Stimulated activated CD8-positive, alpha-beta memory T cell treated with anti-CD3 and anti-CD28 coated beads, Interleukin-7, amount 100 ng/mL, for 24 hours (primary cell): ENCODE measurements at regions not wholly inside any gene's neighbourhood (a gene's known extent, or its start where the extent isn't known, plus 50 kb on each side); places are given as distances from the start of the nearest gene placed in this dataset.

Experiments
- DNase-seq: peaks from one replicate; pipeline ENCODE4 v3.0.0-alpha.2; 2020; ENCODE audit warnings: low read depth

DNA sequence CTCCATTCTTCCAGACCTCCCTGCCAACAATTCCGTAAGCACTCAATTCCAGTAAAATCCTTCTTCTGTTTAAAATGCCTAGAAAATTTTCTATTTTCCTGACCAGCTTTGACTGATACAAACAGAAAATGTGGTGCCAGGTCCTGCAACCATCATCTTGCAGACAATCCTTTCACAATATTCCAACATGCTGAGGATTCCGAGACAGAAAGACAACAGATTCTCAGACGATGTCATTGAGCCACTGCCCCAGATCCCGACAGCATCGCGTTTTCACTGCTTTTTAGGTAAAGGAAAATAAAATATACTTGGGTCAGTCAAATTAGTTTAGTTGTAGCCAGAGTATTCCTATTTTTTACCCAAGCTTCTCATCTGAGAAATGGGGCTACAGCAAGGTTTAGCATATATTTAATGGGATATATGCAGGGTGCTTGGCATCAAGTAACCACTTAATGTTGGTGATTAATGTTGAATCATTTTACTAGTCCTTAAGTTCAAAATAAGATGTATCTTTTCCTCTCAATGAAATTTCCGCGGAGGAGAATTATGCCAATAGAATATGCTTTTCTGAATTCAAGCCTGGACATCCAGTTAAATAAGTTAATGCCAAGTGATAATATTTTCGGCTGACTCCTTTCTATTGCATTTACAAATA lies 866.6 kb downstream of the SLC4A3 start:
- no peak for DNase-seq

DNA sequence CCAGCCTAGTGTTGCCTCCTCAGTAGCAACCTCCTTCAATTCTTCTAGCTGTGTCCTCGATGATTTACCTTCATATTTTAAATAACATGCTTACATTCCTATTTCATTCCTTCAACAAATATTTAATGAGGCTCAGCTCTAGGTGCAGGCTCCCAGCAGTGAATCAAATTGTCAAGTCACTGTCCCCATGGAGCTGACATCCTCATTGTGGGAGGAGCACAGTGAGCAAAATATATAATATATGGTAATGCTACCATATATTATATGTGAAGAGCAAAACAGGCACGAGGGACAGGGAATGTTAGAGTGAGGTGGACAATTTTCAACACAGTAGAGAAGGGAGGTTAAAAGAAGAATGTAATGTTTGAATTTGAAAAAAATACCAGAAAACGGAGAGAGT lies 869.1 kb downstream of the SLC4A3 start:
- no peak for DNase-seq

DNA sequence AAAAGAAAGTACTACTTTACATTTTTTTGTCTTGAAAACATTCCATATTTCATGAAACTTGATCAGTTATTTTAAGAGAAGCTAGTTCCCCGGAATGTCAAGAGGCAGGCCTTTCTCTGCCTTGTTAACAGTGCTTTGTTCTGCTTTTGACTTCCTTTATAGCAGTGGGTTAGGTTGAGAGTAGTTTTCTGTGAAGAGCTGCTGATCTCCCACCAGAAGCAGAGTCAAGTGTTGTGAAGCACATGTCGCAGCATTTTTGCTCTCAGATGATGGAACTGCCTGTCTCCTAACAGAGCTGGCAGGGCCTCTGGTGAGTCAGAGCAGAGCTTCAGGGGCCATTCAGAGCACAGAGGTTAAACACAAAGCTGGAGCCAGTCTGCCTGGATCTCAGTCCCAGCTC lies 871.8 kb downstream of the SLC4A3 start:
- no peak for DNase-seq

DNA sequence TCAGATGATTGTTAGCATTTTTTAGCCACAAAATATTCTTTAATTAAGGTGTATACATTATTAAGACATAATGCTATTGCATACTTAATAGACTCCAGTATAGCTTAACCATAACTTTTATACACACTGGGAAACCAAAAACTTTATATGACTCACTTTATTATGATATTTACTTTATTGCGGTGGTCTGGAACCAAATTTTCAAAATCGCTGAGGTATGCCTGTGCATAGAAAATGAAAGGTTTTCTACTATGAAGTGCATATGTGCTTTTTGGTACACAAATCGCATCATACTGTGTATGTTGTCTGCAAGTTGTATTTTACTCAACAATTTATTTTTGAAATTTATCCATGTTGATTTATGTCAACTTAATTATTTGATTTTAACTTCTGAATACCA lies 875.1 kb downstream of the SLC4A3 start:
- DNase-seq: no peak

DNA sequence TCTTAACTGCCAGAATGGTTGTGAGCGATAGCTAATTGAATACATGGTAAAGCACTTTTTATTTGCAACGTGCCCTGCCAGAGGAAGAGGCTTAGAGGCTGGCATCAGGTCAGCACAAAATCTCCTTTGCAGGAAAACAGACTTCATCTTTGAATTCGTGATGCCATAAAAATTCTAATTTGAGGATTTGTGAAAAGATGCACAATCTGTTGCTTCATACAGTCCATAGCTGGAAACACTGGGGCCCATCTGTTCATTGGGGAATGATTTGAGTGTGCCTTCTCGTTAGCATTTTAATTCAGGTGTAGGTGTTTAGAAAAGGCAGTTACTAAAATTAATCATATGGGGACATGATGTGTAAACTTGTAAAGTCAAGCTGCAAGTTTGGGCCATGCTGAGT lies 876.0 kb downstream of the SLC4A3 start:
- no peak for DNase-seq

DNA sequence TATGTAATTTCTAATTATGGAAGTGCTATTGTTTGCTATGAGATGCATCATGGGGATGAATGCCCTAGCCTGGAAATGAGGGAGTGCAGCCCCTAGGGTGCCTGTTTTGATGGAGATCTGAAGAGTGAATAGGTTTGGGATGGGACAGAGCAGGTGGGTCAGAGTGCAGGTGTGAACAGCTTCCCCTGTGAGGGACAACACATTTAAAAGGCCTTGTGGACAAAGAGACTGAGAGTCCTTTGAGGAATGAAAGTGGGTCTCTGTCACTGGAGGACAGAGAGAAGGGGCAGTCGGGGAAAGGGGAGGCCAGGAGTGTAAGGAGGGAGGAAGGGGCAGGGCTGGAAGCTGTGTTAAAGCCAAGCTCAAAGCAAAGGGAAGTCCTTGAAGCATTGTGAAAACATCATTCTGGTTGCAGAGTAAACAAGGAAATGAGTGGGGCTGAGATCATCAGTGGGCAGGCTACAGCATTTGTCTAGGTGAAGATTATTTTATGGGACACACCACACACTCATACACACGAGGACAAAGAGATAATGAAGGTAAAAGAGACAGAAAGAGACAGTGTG lies 877.6 kb downstream of the SLC4A3 start:
- no peak for DNase-seq

DNA sequence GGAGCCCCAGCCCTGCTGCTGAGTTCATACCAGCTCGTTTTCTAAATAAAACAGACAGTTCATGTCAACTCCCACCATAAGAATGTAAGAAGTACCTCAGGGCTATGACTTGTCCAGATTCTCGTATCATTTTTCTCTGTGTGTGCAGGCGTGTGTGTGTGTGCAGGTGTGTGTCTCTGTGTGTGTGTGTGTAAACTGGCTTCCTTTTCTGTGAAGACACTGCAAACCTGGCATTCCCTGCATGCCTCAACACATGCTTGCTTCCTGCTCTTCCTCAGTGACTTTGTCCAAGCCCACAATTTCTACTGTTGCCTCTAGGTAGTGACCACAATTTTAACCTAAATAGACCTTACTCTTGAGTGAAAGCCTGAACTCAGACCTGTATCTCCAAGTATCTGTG lies 879.0 kb downstream of the SLC4A3 start:
- DNase-seq: no peak

DNA sequence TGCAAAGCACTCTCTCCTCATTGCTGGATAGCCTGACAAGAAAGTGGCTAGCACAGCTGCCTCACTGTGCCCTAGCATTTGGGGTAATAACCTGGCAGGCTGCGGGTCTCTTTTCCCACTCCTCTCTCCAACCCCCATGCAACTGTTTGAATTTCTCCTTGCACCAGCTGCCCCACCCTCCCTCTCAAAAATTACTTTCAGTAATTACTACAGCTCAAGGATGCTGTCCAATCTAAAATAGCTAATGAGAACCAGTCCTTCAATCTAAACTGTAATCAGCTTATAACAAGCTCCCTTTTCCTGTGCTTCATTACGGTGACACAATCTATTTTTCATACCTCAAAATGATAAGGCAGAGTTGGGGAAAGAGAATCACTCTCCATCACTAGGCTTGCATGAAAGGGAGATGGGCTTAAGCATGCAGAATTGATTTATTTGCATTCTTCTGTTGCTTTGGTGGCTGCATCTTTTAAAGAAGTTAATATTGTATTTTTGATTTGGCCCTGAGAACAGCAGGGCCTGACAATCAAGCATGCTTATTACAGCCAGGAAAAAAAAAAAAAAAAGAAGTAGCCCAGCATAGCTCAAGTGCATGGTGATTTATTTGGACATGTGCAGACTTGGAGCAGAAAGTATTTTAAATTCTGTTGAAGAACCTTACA lies 881.8 kb downstream of the SLC4A3 start:
- DNase-seq: no peak

DNA sequence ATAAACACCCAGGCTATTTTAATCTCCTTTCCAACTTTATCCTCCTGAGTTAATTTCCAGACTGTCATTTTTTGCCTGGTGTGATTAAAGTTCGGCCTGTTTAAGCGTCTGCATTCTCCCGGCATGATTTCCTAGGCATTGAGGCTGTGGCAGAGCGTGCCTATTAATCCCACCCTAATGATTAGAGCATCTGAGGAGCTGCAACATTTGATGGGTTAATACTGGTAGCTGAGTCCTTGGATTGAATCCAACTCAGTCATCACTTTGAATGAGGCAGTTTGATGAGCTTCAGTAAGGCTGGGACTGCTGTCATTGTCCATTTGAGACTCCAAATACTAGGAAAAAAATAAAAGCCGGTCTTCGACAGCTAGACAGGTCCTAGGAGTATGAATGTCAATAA lies 882.5 kb downstream of the SLC4A3 start:
- DNase-seq: no peak

DNA sequence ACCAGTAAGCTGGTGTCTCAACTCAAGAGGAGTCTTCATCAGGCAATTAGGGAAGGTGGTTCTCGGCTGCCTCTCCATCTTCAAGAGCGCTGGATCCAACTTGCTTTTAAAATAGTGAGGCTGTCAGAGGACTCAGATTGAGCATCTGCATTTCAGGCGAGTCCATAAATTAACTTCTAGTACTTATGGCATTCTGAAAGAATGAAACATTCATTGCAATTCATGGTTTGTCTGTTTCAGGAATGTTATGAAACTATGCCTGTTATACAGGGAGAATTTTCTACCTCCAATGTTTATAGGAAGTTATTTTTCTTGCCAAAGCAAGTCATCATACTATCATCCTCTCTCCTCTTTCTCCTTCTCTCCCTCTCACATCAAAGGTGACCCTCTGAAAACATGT lies 883.2 kb downstream of the SLC4A3 start:
- DNase-seq: no peak

DNA sequence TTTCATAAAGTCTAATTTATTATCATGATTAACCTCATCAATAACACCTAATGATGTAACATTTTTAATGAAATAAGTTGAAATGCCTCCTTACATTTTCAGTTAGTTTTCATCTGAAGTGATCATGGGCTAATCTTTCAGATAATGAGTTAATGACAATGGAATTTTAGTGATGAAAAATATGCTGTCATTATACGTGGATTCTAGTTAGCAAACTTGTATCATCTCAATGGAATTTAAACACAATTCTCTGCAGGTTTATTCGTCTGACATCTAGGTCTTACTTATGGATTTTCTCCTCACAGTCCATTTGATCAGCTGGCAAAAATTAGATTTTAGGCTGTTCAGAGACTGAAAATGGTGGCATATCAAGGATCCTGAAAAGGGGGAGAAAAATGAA lies 885.0 kb downstream of the SLC4A3 start:
- DNase-seq: no peak

DNA sequence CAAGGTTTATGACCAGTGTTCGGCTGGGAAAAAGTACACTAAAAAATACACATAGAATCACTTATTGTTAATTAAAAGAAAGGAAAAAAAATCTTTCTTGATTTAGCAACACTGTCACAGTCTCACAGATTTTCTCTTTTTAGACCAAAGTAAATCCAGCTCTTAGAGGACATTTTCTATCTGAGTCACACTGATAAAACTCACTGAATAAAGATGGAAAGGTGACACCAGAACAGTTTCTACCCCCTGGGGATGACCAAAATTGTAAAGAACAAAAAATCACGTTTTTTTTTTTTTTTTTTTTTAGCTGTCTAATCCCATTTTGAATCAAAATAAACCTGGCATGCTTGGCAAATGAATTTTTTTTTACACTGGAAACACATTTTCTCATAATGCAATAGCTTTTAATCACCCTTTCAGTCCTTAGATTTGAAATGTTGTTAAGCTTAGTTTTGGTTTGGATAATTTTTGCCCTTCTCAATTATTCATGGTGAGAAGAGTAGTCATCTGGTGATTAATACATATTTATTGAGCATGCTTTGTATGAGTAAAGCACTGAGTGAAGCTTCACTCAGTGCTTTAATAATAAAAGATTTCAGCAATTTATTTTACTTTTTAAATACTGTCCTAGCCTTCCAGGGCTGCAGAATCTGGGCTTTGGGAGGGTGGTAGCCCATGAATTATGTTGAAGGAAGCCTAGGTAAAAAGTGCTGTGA lies 886.3 kb downstream of the SLC4A3 start:
- no peak for DNase-seq

DNA sequence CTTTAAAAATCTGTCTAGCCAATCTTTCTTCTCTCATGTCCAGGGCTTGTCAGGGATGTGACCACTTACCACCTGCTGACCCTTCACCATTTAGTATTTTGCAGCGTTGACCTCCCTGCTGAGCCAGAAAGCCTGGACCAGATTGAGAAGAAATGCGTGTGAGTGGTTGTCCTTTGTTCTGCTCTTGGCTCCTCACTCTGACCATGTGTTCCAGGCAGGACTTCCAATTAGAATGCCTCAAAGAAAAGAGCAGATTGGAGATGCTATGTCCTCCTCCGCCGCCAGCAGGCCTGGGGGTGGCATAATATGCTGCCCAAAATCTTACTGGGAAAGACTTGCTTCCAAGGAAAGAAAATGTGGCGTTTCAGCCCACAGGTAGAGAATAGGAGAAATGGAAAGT lies 894.1 kb downstream of the SLC4A3 start:
- no peak for DNase-seq

DNA sequence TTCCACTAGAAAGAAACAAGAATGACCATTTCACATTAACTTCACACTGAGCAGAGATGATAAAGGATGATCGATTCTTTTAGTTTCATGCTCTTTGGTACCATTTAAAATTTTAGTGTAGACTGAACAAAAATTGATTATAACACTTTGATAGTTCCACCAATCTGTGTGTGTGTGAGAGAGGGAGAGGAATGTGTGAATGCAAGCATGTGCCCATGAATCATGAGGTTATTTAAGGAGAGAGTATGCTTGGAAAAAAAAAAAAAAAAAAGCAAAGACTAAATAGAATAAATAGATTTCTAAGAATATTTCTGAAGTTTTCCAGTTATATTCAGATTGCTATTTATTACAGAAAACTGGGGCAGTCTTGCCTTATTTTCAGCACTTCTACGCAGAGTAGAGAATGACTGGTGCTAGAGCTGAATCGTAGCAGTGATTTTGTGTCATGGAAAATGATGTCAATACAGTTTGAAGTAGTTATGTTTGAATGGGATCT lies 900.8 kb downstream of the SLC4A3 start:
- DNase-seq: no peak

DNA sequence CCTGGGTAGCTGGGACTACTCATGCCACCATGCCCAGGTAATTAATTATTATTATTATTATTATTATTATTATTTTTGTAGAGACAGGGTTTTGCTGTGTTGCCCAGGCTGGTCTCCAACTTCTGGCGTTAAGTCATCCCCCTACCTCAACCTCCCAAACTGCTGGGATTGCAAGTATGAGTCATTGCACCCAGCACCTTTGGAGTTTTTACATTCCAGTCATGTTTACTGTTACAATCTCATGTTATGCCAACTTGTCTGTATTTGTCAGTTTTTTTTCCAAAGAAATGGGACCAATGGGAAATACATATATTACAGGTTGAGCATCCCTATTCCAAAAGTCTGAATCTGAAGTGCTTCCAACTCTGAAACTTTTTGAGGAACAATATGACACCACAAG lies 903.8 kb downstream of the SLC4A3 start:
- no peak for DNase-seq

DNA sequence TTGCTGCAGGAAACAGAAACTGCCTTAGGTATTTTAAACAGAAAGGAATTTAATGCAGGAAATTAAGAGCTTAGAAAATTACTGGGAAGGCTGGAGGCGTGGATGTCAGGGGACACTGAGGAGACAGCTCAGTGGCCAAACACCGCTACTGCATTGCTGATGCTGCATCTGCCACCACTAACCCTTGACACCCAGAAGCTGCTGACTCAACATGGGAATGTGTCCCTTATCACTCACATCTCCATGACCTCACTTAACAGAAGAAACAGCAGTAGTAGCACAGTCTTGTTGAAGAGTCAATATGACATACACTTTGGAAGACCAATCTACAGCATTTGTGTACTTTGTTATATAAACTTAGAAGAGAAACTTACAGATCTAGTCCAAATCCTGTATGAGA lies 906.1 kb downstream of the SLC4A3 start:
- no peak for DNase-seq

DNA sequence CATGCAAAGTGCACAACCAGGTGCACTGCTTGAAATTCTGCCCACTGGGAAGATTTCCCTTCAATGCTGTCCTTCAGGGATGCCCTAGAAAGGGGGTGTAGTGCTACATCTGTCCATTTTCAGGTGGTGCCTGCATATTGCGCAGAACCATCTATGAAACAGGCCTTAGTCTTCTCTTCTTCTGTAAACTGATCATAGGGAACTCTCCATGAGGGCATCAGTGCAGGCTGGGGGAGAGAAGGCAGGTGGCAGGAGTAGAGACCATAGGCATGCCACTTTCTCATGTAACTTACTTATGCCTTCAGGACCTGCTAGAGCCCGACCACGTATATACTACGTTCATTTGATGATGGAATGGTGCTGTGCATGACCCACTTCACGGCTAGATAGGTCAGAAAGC lies 912.1 kb downstream of the SLC4A3 start:
- DNase-seq: no peak

DNA sequence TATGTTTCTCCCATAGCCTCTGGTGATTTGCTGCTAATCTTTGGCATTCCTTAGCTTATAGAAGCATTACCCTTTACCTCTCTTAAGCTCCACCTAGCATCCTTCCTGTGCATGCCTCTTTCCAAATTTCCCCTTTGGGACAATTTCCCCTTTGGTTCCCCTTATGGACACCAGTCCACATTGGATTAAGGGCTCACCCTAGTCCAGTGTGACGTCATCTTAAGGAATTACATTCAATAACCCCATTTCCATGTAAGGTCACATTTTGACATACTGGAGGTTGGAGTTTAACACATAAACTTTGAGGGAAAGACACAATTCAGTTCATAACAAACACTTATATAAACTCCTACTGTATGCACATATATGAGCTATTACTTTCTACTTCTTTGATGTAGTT lies 916.6 kb downstream of the SLC4A3 start:
- no peak for DNase-seq

DNA sequence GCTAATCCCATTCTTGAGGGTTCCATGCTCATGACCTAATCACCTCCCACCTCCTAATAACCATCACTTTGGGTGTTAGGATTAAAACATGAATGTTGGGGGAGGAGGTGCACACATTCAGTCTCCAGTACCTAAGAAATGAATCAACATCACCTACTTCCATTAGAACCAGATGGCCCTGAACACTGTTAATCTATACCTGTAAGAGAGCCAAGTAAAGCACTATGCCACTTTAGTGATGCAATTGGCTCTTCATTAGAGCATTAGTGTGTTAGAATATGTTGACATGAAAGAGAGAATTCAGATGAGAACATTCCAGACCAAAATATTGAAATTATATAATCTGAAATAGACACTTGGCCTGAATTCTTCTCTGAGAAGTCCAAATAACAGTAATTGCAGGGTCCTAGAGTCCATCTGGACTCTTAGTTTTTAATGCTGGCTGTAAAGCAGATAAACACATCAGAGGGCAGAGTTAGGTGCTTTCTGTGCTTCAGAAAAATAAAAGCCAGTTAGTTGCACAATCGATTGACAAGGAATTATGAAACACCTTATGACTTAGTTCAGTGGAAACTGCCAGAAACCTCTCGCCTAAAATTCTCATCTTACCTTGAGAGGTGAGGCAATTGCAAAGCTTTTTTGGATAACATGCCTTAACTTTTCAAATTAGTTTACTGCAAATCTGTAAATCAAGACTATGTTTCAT lies 923.7 kb downstream of the SLC4A3 start:
- DNase-seq: no peak

DNA sequence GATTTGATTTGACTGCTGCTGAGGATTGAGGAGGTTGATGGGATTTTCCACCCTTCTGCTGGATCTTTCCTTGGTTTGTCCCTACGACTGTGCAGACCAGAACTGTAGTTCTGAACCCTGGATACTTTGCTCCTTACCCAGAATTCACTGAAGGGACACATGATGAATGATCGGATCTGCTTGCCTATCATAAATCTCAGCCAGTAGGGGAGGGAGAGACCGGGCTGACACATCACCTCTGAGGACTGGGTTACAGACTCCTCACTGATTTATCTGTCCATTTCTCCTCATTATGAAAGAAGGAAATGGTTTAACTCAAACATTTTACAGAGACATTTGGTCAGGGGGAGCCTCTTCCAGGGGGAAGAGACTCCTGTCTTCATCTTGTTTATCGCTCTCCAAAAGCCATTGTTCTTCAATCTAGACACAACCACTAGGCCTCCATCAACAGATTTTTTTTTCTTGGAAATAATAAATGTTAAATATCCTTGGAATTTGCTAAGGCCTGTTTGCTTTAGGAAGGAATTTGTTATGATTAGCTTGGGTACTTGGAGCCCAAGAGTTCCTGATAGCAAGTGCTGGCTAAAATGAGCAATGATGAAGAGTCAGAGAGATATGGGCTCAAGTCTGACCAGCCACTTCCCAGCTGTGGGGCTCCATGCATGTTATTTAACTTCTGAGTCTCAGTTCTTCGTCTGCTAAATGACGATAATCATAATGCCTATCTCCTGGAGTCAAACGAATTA lies 925.5 kb downstream of the SLC4A3 start:
- DNase-seq: no peak

DNA sequence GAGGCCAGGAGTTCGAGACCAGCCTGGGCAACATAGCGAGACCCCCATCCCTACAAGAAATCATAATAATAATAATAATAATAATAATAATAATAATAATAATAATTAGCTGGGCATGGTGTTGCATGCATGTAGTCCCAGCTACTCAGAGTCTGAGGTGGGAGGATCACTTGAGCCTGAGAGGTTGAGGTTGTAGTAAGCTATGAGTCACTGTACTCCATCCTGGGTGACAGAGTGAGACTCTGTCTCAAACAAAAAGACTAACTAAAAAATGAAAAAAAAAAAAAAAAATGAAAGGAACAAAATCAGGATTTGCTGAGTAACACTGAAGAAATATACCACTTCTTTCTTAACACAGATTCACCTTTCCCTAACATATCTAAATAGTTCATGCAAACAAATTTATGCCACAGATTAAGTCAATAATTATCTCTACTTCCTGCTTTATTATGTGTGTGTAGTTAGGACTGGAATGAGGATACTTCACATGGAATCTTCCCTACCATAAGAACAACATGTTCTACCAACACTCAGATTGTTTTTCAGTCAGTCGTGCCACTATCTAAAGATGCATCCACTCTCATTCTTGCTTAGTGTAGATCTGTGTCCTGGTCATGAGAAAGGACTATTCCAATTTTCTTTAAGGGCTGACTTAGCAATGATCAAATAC lies 928.7 kb downstream of the SLC4A3 start:
- DNase-seq: no peak
